ENCODE measurements at regions not wholly inside any gene's neighbourhood (a gene's known extent, or its start where the extent isn't known, plus 50 kb on each side); places are given as distances from the start of the nearest gene placed in this dataset.

DNA sequence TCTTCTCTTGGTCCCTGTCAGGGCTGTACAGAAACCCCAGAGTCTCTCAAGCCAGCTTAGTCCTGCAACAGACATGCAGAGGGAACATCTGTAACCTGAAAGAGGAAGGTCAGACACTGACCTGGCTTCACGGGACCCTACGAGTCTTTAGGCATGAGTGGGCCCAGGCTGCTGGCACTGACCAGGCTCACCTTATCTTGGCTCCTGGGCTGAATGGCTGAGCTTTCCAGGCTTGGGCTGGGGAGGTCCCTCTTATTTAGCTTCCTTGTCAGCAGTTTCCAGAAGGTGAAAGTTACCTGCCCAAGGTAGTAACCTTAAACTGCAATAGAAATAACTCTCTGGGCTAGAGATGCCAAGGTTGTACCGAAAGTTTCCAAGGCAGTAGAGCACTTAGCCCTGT, 58.4 kb upstream of the FUT8 start:
- 98% methylated on average over 3 of the region's 3 CpGs for WGBS (ENCODE audit: low lambda C conversion rate)
- DNase-seq = no peak
- POLR2A ChIA-PET = no interaction called here
- H3K36me3 ChIP-seq (replicated peaks in 1 of 2; ENCODE audit: control insufficient read depth in 1 of 2, insufficient read depth in 2 of 2, low read length in 1 of 2) = no peaks in the 10 kb centered on the region
- H3K27me3 ChIP-seq (ENCODE audit: insufficient read depth) = no peaks in the 10 kb centered on the region
- H3K4me3 ChIP-seq (ENCODE audit: low read depth in 2 of 2, low read length in 1 of 2) = no peak overlapping the region
- H3F3A ChIP-seq (replicated peaks; ENCODE audit: insufficient read depth) = peaks cover 7% of the 10 kb centered on the region
- TF ChIP-seq FOSL2 (IDR thresholded peaks at IDR 0.05; ENCODE audit: borderline replicate concordance, low read depth) (no peak), MXI1 (IDR thresholded peaks at IDR 0.05; ENCODE audit: low read depth, low read length) (no peak), ELF1 (IDR thresholded peaks at IDR 0.05) (no peak), TAF1 (IDR thresholded peaks at IDR 0.05; ENCODE audit: borderline replicate concordance, low read depth, low read length) (no peak)
- TF ChIP-seq, protein P1, sequence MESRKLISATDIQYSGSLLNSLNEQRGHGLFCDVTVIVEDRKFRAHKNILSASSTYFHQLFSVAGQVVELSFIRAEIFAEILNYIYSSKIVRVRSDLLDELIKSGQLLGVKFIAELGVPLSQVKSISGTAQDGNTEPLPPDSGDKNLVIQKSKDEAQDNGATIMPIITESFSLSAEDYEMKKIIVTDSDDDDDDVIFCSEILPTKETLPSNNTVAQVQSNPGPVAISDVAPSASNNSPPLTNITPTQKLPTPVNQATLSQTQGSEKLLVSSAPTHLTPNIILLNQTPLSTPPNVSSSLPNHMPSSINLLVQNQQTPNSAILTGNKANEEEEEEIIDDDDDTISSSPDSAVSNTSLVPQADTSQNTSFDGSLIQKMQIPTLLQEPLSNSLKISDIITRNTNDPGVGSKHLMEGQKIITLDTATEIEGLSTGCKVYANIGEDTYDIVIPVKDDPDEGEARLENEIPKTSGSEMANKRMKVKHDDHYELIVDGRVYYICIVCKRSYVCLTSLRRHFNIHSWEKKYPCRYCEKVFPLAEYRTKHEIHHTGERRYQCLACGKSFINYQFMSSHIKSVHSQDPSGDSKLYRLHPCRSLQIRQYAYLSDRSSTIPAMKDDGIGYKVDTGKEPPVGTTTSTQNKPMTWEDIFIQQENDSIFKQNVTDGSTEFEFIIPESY (IDR thresholded peaks at IDR 0.05; ENCODE audit: borderline replicate concordance, low read depth) = no peak
- no peaks in the 10 kb centered on the region for H3K9me2 ChIP-seq
- H3K9me3 ChIP-seq = no peaks in the 10 kb centered on the region
- H3K9ac ChIP-seq = no peak overlapping the region
- no peaks in the 10 kb centered on the region for H3K79me2 ChIP-seq (ENCODE audit: insufficient read depth)
- no peak overlapping the region for H3K27ac ChIP-seq (ENCODE audit: low read depth in 2 of 2, low read length in 1 of 2)
- CTCF ChIA-PET = interaction anchor here (0.6 to 1.5 kb wide), 3 partner anchors 17 to 190 kb away, joined by 3 to 4 read pairs (median 3); no protein-coding TSS in a partner anchor
- H3K4me2 ChIP-seq = no peak overlapping the region
- peaks cover 0 to 4% of the 10 kb centered on the region in 2 experiments; a peak in 1 of 4 replicates for H3K4me1 ChIP-seq (ENCODE audit: control insufficient read depth in 1 of 2, insufficient read depth in 2 of 2, low read depth in 1 of 2, low read length in 1 of 2)
- no peak overlapping the region for H2AFZ ChIP-seq (ENCODE audit: low read depth)
- H4K20me1 ChIP-seq (ENCODE audit: insufficient read depth) = no peaks in the 10 kb centered on the region

DNA sequence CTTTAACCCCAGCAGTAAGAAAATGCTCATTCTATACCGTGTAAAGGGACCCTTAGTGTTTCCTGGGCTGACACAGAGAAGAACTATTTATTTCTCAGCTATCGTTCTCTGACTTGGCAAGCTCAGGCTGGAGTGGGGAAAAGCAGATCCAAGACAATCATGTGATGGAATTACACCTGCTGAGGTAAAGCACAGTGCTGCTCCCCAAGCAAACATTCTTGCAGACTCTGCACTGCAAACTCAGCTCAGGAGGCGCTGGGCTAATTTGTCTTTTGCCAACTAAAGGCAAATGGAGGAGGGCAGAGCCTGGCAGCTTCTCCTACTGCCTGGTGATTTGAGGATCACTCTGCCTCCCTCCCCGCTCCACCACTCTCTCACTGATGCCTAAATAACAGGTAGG, 57.8 kb upstream of the FUT8 start:
- no peaks in the 10 kb centered on the region for H3K79me2 ChIP-seq (ENCODE audit: insufficient read depth)
- WGBS (ENCODE audit: low lambda C conversion rate) = 63% methylated on average over 4 of the region's 4 CpGs
- no peak overlapping the region for H3K9ac ChIP-seq
- TF ChIP-seq ELF1 (IDR thresholded peaks at IDR 0.05) (no peak), RXRA (IDR thresholded peaks at IDR 0.05; ENCODE audit: borderline replicate concordance, low read depth) (no peak), FOSL2 (IDR thresholded peaks at IDR 0.05; ENCODE audit: borderline replicate concordance, low read depth) (no peak), TCF12 (IDR thresholded peaks at IDR 0.05) (no peak), RCOR1 (IDR thresholded peaks at IDR 0.05; ENCODE audit: low read length) (no peak), SIN3A (IDR thresholded peaks at IDR 0.05; ENCODE audit: borderline replicate concordance, low read depth, low read length) (no peak), RFX5 (IDR thresholded peaks at IDR 0.05; ENCODE audit: low read length) (no peak), POLR2AphosphoS5 (IDR thresholded peaks at IDR 0.05; ENCODE audit: low read depth, low read length) (no peak), EP300 (IDR thresholded peaks at IDR 0.05; ENCODE audit: borderline replicate concordance in 1 of 2, low read depth in 1 of 2, low read length in 1 of 2) (no peak), TEAD4 (IDR thresholded peaks at IDR 0.05; ENCODE audit: borderline replicate concordance, insufficient read depth) (no peak), YY1 (IDR thresholded peaks at IDR 0.05; ENCODE audit: low read depth) (no peak), FOXJ3 (CRISPR knock-in tag; IDR thresholded peaks at IDR 0.05) (no peak), IRF3 (IDR thresholded peaks at IDR 0.05; ENCODE audit: low read depth, low read length) (no peak)
- TF ChIP-seq, protein P2, sequence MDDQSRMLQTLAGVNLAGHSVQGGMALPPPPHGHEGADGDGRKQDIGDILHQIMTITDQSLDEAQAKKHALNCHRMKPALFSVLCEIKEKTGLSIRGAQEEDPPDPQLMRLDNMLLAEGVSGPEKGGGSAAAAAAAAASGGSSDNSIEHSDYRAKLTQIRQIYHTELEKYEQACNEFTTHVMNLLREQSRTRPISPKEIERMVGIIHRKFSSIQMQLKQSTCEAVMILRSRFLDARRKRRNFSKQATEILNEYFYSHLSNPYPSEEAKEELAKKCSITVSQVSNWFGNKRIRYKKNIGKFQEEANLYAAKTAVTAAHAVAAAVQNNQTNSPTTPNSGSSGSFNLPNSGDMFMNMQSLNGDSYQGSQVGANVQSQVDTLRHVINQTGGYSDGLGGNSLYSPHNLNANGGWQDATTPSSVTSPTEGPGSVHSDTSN (IDR thresholded peaks at IDR 0.05) = no peak
- TF ChIP-seq, protein P1 (IDR thresholded peaks at IDR 0.05; ENCODE audit: borderline replicate concordance, low read depth) = no peak
- TF ChIP-seq, protein P3, sequence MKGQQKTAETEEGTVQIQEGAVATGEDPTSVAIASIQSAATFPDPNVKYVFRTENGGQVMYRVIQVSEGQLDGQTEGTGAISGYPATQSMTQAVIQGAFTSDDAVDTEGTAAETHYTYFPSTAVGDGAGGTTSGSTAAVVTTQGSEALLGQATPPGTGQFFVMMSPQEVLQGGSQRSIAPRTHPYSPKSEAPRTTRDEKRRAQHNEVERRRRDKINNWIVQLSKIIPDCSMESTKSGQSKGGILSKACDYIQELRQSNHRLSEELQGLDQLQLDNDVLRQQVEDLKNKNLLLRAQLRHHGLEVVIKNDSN (IDR thresholded peaks at IDR 0.05; ENCODE audit: borderline replicate concordance, low read depth) = no peak
- H3K4me3 ChIP-seq (ENCODE audit: low read depth in 2 of 2, low read length in 1 of 2) = no peak overlapping the region
- no peaks in the 10 kb centered on the region for H3K36me3 ChIP-seq (replicated peaks in 1 of 2; ENCODE audit: control insufficient read depth in 1 of 2, insufficient read depth in 2 of 2, low read length in 1 of 2)
- POLR2A ChIA-PET = no interaction called here
- CTCF ChIA-PET = interaction anchor here (0.6 to 1.5 kb wide), 3 partner anchors 17 to 190 kb away, joined by 3 to 4 read pairs (median 3); no protein-coding TSS in a partner anchor
- no peaks in the 10 kb centered on the region for H3K27me3 ChIP-seq (ENCODE audit: insufficient read depth)
- peaks cover 7% of the 10 kb centered on the region for H3F3A ChIP-seq (replicated peaks; ENCODE audit: insufficient read depth)
- no peaks in the 10 kb centered on the region for H3K9me3 ChIP-seq
- H3K4me2 ChIP-seq = no peak overlapping the region
- H2AFZ ChIP-seq (ENCODE audit: low read depth) = no peak overlapping the region
- H3K4me1 ChIP-seq (ENCODE audit: control insufficient read depth in 1 of 2, insufficient read depth in 2 of 2, low read depth in 1 of 2, low read length in 1 of 2) = peaks cover 0 to 5% of the 10 kb centered on the region in 2 experiments; a peak in 1 of 4 replicates
- H3K9me2 ChIP-seq = no peaks in the 10 kb centered on the region
- H4K20me1 ChIP-seq (ENCODE audit: insufficient read depth) = no peaks in the 10 kb centered on the region
- DNase-seq = no peak
- no peak overlapping the region for H3K27ac ChIP-seq (ENCODE audit: low read depth in 2 of 2, low read length in 1 of 2)

All from SK-N-SH (cell line).